Lung microvascular endothelial cell (primary cell): ENCODE measurements at regions not wholly inside any gene's neighbourhood (a gene's known extent, or its start where the extent isn't known, plus 50 kb on each side); places are given as distances from the start of the nearest gene placed in this dataset.
"Not testable (repeated sequence)": the region's sequence is repeated elsewhere in the genome, so short reads cannot be mapped to it uniquely, and the experiment has no call there.

Experiments
- DNase-seq, 2 donors: peaks; one replicate each; pipeline versions ENCODE4 v3.0.0 to v3.0.0-alpha.2; 2010; ENCODE audit warnings: low read depth in 2 of 2

GRCh38 chr12:131500564-131500963 is 210.3 kb upstream of the SFSWAP start:
- DNase-seq, result no peak

- DNase-seq, result no peak
These were observed 205.3 kb upstream of the SFSWAP start for GRCh38 chr12:131505561-131505960.

DNA sequence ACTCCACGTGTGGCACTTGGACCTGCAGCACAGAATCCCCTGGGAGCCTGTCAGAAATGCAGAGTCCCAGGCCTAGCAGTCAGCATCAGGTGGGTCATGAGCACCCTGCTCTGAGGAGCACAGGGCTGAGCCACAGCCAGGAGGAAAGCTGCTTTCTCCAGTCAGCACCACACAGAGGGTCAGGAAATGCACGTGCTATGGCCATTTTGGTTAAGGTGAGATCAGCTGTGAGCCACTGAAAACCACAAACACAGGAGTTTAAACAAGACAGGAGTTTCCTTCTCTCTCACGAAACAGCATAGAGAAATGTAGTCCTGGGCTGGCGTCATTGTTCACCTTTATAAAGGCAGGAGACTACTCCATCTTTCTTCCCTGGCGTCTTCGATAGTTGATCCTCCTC is 204.5 kb upstream of the SFSWAP start:
- no peak for DNase-seq

GRCh38 chr12:131507094-131507493 is 203.8 kb upstream of the SFSWAP start:
- no peak for DNase-seq

DNA sequence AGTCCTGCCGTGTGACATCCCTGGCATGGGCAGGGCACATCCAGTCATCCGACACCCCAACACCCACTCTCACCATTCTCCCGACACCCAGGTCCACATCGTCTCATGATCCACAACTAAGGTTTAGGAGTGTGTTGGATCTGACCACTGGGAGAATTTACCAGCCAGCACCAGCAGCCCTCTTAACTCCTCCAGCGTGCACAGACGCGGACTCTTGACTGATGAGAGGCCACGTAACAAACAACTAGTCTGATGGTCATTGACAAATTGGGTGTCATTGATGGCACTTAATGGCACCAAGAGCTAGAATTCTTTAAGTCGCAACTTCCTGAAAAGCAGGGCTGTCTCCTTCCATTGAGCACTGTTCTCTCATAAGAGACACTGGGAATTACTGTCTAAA is 203.0 kb upstream of the SFSWAP start:
- DNase-seq, result no peak

DNA sequence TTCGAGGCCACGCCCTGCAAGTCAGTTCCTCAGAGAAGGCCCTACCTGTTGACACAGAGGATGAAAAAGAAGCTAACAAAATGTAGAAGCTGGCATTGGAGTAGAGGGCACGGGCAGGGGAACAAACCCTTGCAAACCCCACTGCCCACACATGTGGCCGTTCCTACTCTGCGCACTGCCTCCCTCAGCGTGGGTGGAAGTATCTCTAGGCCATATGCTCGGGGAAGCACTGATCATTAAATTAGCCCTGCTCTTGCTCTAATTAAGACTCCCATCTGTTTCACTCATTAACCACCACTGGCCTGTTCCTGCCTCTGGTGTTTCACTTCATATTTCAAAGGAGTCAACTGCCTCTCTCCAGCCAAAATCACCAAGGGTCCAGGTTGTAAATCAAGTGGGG is 201.2 kb upstream of the SFSWAP start:
- DNase-seq, result no peak

DNA sequence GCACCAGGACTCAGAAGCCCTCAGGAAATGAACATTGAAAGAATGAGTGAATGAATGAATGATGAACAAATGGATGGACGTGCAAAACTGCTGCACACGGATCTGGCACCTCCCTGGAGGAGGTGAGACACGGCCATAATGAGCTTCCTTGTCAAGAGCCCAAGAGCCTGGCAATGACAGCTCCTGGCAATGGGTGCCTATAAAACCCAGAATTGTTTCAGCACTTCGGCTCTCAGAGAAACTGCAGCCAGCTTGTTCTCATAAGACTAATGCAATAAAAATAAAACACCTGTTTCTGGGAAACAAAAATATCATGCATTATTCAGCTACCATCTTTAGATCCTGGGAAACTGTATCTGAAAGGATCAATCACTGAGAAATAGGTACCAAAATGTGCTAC is 200.5 kb upstream of the SFSWAP start:
- no peak for DNase-seq

DNA sequence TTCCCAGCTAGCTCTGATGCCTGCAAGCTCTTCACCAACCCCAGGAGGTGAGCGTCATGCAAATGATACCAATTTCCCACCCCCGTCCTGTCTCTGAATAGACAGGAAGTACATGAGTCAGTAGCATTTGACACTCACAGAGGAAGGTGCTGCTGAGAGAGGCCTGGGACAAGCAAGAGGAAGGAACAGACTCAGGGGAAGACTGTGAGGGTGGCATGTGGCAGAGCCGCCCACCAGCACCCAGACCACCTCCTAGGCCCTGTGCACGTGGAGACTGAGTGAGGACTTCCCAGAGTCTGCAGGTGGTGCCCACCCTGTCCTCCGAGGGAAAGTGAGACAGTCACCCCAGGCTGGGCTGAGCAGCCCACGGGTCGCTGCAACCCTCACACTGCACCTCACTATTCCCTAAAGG is 199.5 kb upstream of the SFSWAP start:
- peak; percentile 68 to 89 for DNase-seq

GRCh38 chr12:131511803-131512561 is 198.9 kb upstream of the SFSWAP start:
- DNase-seq, result no peak

GRCh38 chr12:131513606-131514005 is 197.3 kb upstream of the SFSWAP start:
- DNase-seq, result no peak

DNA sequence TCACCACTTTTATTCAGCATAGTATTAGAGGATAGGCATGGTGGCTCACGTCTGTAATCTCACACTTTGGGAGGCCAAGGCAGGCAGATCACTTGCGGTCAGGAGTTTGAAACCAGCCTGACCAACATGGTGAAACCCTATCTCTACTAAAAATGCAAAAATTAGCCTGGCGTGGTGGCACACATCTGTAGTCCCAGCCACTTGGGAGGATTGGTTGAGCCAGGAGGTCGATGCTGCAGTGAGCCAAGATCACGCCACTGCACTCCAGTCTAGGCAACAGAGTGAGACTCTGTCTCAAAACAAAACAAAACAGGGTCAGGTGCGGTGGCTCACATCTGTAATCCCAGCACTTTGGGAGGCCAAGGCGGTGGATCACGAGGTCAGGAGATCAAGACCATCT is 190.3 kb upstream of the SFSWAP start:
- DNase-seq, result not testable (repeated sequence)

- no peak for DNase-seq
These were observed 189.6 kb upstream of the SFSWAP start for GRCh38 chr12:131521326-131521725.

DNA sequence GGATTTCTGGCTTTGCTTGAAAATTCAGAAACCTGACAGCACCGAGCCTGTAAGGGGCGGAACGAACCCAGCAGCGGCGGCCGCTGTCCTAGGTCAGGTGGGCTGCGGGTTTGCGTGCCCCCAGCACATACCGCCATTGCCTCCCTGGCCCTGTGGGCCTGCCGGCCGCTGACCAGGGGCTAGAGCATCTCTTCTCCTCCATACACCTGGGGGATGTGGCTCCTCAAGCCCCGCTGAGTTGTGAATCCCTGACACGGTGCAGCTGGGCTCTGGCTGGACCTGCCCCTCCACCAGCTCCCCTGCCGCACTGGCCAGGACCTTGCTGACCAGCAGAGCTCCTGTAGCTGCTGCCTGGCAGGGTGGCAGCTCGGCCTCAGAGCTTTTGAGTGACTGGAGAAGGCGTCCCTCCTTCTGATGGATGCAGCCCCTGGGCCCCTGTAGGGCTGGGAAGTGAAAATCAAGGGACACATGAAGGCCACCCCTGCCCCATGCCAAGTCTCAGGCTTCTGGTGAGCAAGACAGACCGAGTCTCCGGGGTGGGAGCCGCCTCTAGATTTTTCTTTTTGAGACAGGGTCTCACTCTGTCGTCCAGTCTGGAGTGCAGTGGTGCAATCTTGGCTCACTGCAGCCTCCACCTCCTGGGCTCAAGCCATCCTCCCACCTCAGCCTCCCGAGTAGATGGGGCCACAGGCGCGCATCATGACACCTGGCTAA is 184.9 kb upstream of the SFSWAP start:
- DNase-seq, result no peak

DNA sequence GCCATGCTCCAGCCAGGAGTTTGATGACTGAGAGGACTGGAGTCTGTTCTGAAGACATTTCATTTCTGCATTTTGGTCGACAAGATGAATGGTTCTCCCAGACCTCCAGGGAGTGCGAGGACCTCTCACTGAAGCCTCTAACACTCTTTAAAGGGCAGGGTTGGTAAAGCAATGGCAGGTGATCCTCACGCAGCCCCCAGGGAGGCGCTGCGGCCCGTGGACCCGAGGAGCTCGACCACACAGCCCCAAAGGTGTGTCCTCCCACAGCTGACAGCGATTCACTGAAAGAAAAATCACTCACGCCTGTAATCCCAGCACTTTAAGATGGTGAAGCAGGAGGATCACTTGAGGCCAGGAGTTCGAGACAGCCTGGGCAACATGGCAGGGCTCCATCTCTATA is 183.8 kb upstream of the SFSWAP start:
- DNase-seq, result no peak

DNA sequence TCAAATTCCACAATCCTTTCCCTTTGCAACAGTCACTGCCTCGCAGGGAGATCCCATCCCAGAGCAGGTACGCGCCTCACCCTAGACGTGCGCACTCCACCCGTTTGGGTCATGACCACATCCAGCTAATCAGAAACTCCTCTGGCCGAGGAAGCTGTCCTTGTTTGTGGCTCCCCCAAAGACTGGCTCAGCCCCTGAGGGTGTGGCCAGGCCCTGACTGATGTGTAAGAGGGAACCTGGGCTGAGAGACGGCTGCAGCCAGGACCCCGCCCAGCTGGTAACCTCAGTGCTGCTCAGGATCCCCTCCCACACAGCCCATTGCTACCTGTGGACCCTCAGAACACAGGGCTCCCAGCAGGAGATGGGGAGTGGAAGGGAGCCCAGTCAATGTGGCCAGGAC is 183.2 kb upstream of the SFSWAP start:
- DNase-seq, result no peak

DNA sequence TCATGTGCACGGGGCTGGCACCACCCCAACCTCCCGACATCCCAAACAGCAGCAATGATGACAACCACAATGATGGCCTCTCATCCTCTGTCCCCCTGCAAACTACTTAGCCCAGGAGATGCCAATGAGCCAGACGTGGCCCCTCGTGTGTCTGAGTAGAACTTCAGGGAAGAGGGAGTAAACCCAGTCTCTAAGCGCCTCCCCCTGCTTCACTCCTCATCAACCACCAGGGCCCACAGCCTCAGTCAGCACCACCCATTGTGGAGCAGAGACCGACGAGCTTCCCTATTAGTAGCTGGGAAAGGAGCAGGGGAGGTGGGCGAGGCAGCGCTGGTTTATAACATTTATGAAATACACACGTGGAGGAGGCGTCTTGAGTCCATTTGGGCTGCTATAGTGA is 182.7 kb upstream of the SFSWAP start:
- DNase-seq, result no peak

DNA sequence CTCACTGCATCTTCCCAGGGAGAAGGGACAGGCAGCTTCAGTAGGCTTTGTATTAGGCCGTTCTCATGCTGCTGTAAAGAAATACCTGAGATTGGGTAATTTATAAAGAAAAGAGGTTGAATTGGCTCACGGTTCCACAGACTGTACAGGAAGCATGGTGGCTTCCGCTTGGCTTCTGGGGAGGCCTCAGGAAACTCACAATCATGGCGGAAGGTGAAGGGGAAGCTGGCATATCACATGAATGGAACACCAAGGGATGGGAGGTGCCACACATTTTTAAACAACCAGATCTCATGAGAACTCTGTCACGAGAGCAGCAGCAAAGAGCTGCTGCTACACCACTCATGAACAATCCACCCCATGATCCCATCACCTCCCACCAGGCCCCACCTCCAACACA is 182.2 kb upstream of the SFSWAP start:
- peak in 1 of 2 donors; percentile 35 for DNase-seq

GRCh38 chr12:131529196-131530040 is 181.5 kb upstream of the SFSWAP start:
- DNase-seq, result no peak

GRCh38 chr12:131530041-131530332 is 180.9 kb upstream of the SFSWAP start:
- no peak for DNase-seq

DNA sequence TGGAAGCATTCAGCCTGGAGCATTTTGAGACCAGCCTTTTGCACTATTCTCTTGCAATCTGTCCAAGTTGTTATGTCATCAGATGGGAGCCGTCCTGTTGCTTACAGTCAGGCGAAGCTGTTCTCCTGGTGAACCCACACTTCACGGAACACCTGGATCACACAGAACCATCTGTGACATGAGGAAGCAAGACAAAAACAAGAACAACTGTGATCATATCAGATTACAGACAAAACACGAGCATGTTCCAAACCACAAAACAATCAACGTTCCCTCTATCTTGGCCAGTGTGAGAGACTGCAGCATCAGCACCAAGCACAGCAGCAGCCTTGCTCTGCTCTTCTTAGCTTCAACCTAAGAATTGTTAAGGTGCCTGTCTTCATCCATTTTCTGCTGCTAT is 180.5 kb upstream of the SFSWAP start:
- no peak for DNase-seq

- DNase-seq, result no peak
These were observed 177.8 kb upstream of the SFSWAP start for GRCh38 chr12:131533139-131533538.

GRCh38 chr12:131535779-131536178 is 175.1 kb upstream of the SFSWAP start:
- DNase-seq, result no peak

DNA sequence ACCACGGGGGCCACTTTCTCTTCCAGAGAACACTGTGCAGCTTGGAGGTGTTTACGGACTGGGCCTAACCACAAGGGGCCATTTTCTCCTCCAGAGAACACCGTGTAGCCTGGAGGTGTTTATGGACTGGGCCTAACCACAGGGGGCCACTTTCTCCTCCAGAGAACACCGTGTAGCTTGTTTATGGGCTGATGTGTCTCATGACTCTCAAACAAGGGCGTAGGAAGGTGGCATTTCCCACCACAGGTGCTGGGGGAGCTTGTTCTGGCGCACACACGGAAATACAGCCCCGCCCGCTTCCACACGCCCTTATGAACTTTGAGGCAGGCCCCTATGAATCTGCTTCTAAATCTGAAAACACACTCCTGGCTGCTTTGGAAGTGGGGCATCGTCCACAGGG is 174.6 kb upstream of the SFSWAP start:
- DNase-seq, result no peak
